ENCODE measurements at regions not wholly inside any gene's neighbourhood (a gene's known extent, or its start where the extent isn't known, plus 50 kb on each side); places are given as distances from the start of the nearest gene placed in this dataset.

GRCh38 chr9:14560194-14560593 is 133.0 kb downstream of the ZDHHC21 start:
- DNase-seq: no peak

GRCh38 chr9:14554886-14555285 is 138.3 kb downstream of the ZDHHC21 start:
- no peak for DNase-seq

GRCh38 chr9:14547245-14548060 is 145.8 kb downstream of the ZDHHC21 start:
- no peak for DNase-seq

- DNase-seq: no peak
Measured at GRCh38 chr9:14546693-14547092, 146.5 kb downstream of the ZDHHC21 start.

- no peak for DNase-seq
Measured at GRCh38 chr9:14542071-14542470, 151.2 kb downstream of the ZDHHC21 start.

GRCh38 chr9:14538526-14538925 is 154.7 kb downstream of the ZDHHC21 start:
- DNase-seq: no peak

- no peak for DNase-seq
Measured at GRCh38 chr9:14535161-14535955, 157.9 kb downstream of the ZDHHC21 start.

GRCh38 chr9:14533867-14534640 is 159.2 kb downstream of the ZDHHC21 start:
- no peak for DNase-seq

GRCh38 chr9:14532456-14533115 is 160.6 kb downstream of the ZDHHC21 start:
- no peak for DNase-seq

GRCh38 chr9:14531341-14532269 is 161.6 kb downstream of the ZDHHC21 start:
- DNase-seq: no peak

- no peak for DNase-seq
Measured at GRCh38 chr9:14530841-14531240, 162.4 kb downstream of the ZDHHC21 start.

- DNase-seq: no peak
Measured at GRCh38 chr9:14530366-14530765, 162.9 kb downstream of the ZDHHC21 start.

- DNase-seq: no peak
Measured at GRCh38 chr9:14529629-14530028, 163.6 kb downstream of the ZDHHC21 start.

GRCh38 chr9:14529054-14529453 is 164.2 kb downstream of the ZDHHC21 start:
- DNase-seq: no peak

GRCh38 chr9:14526504-14526903 is 166.7 kb downstream of the ZDHHC21 start:
- no peak for DNase-seq

GRCh38 chr9:14525856-14526255 is 167.4 kb downstream of the ZDHHC21 start:
- no peak for DNase-seq

GRCh38 chr9:14524873-14525515 is 168.2 kb downstream of the ZDHHC21 start:
- no peak for DNase-seq

GRCh38 chr9:14523545-14523944 is 169.7 kb downstream of the ZDHHC21 start:
- no peak for DNase-seq

GRCh38 chr9:14522627-14523379 is 170.4 kb downstream of the ZDHHC21 start:
- DNase-seq: no peak

- DNase-seq: no peak
Measured at GRCh38 chr9:14520341-14520740, 172.9 kb downstream of the ZDHHC21 start.

Data from NCI-H2029 (cell line).